NCI-H2196 (cell line): ENCODE measurements at regions not wholly inside any gene's neighbourhood (a gene's known extent, or its start where the extent isn't known, plus 50 kb on each side); places are given as distances from the start of the nearest gene placed in this dataset.
"Not testable (repeated sequence)": the region's sequence is repeated elsewhere in the genome, so short reads cannot be mapped to it uniquely, and the experiment has no call there.

Experiments
- DNase-seq: peaks from one replicate; lab custom pipeline; 2025; ENCODE audit not compliant: unreplicated experiment; lab: John Stamatoyannopoulos, UW

- DNase-seq = no peak
Measured at GRCh38 chrX:36642052-36642451, 366.1 kb upstream of the FAM47C start.

GRCh38 chrX:36650622-36651021 lies 357.5 kb upstream of the FAM47C start:
- no peak for DNase-seq

- no peak for DNase-seq
Measured at GRCh38 chrX:36683507-36683906, 324.7 kb upstream of the FAM47C start.

- no peak for DNase-seq
Measured at GRCh38 chrX:36684053-36684452, 324.1 kb upstream of the FAM47C start.

GRCh38 chrX:36721990-36722389 lies 286.2 kb upstream of the FAM47C start:
- no peak for DNase-seq

GRCh38 chrX:36753602-36754001 lies 254.6 kb upstream of the FAM47C start:
- DNase-seq = no peak

- no peak for DNase-seq
Measured at GRCh38 chrX:36787752-36788151, 220.4 kb upstream of the FAM47C start.

- DNase-seq = no peak
Measured at GRCh38 chrX:36803151-36803550, 205.0 kb upstream of the FAM47C start.

- DNase-seq = no peak
Measured at GRCh38 chrX:36804066-36804465, 204.1 kb upstream of the FAM47C start.

- no peak for DNase-seq
Measured at GRCh38 chrX:36844857-36845256, 163.3 kb upstream of the FAM47C start.

- no peak for DNase-seq
Measured at GRCh38 chrX:36847496-36847895, 160.7 kb upstream of the FAM47C start.

- DNase-seq = no peak
Measured at GRCh38 chrX:36849407-36849806, 158.8 kb upstream of the FAM47C start.

- no peak for DNase-seq
Measured at GRCh38 chrX:36856849-36857248, 151.3 kb upstream of the FAM47C start.

- no peak for DNase-seq
Measured at GRCh38 chrX:36859231-36859630, 148.9 kb upstream of the FAM47C start.

- DNase-seq = no peak
Measured at GRCh38 chrX:36861601-36862000, 146.6 kb upstream of the FAM47C start.

GRCh38 chrX:36867143-36867542 lies 141.0 kb upstream of the FAM47C start:
- DNase-seq = peak; percentile 40

- no peak for DNase-seq
Measured at GRCh38 chrX:36868592-36868991, 139.6 kb upstream of the FAM47C start.

- DNase-seq = no peak
Measured at GRCh38 chrX:36869457-36869856, 138.7 kb upstream of the FAM47C start.

GRCh38 chrX:36897690-36898089 lies 110.5 kb upstream of the FAM47C start:
- DNase-seq = no peak

- no peak for DNase-seq
Measured at GRCh38 chrX:36898301-36898700, 109.9 kb upstream of the FAM47C start.

- DNase-seq = not testable (repeated sequence)
Measured at GRCh38 chrX:36904561-36904960, 103.6 kb upstream of the FAM47C start.

GRCh38 chrX:36908801-36909675 lies 99.1 kb upstream of the FAM47C start:
- DNase-seq = peak; percentile 7

- DNase-seq = no peak
Measured at GRCh38 chrX:36909676-36910030, 98.5 kb upstream of the FAM47C start.
